Retina (tissue), 1 donor: ENCODE measurements at regions not wholly inside any gene's neighbourhood (a gene's known extent, or its start where the extent isn't known, plus 50 kb on each side); places are given as distances from the start of the nearest gene placed in this dataset.

ENCODE experiments used
- DNase-seq: peaks from one replicate; pipeline ENCODE4 v3.0.0-alpha.2; 2016

GRCh38 chr2:114139542-114139941, 249.7 kb downstream of the ACTR3 start:
- no peak for DNase-seq

DNA sequence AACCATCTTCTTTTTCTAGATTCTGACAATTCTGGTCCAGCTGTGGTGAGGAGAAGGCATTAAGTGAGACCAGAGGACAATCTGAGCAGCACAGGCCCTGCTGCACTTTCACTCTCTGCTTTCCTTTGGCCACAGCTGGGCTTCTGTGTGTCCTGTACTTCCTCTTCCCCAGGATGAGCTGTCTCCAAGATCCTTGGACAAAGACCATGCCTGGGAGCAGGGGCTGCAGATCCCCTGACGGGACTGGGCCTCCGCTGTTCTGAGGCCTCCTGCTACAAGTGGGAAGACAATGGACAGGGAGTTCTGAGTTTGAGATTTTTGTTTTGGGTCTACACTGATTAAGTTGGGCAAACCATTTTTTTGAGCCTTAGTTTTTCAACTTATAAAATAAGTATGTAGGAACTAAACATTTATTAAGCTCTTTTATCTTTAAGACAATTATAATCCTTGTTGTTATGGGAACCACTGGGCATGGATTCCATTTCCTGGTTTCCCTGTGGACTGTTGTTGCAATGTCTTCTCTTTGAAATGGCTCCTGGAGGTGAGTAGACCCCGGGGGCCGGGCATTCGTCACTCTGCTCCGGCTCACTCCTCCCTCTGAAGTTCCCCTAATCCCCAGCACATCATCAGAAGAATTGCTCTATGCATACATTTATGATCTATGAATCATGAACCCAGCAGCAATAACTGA, 266.6 kb downstream of the ACTR3 start:
- no peak for DNase-seq

DNA sequence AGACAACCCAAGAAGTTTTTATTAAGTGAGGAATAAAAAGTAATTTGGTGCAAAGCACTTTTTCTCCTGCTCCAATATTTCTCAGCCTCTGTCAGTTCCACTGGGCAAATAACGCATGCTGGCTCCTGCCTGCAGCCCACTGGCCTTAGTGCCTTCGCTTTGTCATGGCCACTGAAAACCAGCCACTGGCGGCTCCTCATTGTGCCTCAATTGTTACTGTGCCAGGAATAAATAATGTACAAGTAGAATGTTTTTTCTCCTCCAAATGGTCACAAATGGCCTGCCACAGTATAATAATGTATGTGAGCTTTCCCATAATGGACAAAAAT, 267.1 kb downstream of the ACTR3 start:
- no peak for DNase-seq

GRCh38 chr2:114160263-114160981, 270.5 kb downstream of the ACTR3 start:
- DNase-seq: no peak

- no peak for DNase-seq
Measured at GRCh38 chr2:114161371-114161770, 271.5 kb downstream of the ACTR3 start.

DNA sequence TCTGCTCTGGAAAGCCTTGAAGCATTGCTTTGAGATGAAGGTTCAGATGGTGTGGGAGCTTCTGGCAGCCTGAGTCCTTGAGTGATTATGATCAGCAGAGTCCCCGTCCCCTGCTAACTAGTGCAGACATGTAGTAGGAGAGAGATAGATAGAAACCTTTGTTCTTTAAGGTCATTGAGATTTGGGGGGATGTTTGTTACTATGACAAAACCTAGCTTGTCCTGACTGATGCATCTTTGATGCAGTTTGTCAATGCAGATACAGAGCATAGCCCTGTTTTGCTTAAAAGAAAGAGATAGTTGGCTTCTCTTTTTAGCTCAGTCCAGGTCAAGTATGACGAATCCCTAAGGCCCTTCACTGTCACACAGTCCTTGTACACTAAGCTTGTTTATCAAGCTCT, 274.6 kb upstream of the DPP10 start:
- no peak for DNase-seq

DNA sequence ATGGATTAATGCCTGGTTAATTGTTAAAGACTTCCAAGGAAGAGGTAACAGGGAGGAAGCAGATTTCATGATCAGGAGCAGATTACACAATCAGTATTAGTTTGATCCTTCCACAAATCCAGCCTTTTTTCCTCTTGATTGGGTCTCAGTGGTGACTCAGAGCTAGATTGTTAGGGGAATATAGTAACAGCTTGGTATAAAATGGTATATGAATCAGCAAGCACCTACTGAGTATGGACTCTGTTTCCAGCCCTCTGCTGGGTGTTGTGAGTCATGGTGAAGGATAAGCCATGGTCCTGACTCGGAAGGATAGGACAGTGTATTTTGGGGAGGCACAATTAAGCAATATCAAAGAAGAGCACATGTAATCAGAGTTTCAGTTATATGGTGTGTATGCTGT, 272.4 kb upstream of the DPP10 start:
- DNase-seq: no peak

GRCh38 chr2:114175507-114175906, 266.9 kb upstream of the DPP10 start:
- DNase-seq: no peak

DNA sequence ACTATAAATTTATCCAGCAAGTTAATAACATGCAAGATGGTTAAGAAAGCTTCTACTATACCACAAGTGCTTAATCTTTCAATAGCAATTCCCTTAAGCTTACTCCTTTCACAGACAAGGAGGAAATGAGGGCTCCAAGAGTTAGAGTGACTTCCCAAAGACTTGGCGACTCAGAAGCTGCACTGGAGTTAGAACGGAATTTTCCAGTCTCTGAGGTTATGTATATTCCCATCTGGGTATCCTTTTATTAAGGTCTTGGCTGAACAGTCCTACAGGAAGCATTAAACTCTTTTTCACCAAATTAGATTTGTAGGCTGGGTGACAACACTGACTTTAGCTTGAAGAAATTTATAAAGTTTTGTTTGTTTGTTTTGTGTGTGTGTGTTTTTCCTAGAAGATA, 256.9 kb upstream of the DPP10 start:
- no peak for DNase-seq

- no peak for DNase-seq
Measured at GRCh38 chr2:114192362-114192761, 250.1 kb upstream of the DPP10 start.

DNA sequence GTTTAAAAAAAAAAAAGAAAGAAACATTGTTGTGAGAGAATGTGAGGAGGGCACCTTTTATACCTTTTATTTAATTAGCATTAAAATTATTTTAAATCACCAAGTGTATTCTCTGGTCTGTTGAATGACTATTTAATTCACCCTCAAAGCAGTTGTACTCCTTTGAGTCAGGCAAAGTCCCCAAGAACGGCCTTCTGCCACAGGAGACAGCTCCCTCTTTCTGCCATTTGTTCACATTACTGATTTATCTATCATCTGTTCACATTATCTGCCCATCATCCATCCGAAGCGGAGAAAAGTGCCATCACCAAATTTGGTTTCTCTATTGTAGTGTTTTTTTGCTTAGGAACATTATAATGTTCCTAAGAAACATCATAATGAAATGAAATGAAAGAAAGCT, 240.7 kb upstream of the DPP10 start:
- no peak for DNase-seq

GRCh38 chr2:114203679-114204078, 238.8 kb upstream of the DPP10 start:
- no peak for DNase-seq

DNA sequence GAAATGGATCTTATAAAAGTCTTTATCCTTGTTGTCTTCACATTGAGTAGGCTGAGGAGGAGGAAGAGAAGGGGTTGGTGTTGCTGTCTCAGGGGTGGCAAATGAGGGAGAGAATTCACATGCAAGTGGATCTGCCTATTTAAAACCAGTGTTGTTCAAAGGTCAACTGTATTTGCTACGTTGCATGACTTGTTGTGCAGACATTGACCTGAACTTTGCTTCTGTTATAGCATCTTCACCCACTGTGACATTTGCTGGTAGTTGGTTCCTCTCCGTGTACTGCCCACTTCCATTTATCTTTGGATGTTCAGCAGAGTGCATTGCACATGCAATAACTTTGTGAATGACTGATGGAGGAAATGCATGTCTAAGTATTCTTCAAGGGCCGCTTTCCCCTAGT, 228.6 kb upstream of the DPP10 start:
- DNase-seq: no peak

DNA sequence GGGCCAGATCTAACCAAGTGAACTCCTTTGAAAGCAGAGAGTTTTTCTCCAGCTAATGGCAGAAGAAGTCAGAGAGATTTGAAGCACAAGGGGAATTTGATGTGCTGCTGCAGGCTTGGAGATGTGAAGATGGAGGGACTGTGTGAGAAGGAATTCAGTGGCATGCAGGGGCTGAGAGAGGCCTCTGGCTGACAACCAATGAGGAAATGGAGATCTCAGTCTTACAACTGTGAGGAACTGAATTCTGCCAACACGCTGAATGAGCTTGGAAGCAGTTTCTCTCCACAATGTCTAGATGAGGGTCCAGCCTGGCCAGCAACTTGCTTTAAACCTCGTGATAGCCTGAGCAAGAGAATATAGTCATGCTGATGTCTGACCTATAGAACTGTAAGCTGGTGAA, 224.1 kb upstream of the DPP10 start:
- DNase-seq: no peak

DNA sequence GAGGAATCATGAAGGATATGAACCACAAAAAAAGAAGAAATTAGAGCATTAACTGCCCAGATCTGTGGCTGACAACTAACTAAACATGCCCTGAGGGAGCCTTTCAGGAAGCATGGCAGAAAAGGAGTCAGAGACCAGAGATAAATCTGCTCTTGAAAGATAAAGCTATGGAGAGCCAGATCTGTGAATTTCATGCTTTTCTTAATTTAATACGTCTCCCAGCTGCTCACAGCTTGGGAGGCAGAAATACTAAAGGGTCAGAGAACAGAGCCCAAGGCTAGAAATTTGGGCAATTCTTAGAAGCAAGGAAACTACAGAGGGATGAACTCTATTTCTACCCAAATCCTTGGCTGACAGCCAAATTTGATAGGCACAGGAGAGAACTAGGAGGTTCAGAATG, 223.0 kb upstream of the DPP10 start:
- DNase-seq: no peak

DNA sequence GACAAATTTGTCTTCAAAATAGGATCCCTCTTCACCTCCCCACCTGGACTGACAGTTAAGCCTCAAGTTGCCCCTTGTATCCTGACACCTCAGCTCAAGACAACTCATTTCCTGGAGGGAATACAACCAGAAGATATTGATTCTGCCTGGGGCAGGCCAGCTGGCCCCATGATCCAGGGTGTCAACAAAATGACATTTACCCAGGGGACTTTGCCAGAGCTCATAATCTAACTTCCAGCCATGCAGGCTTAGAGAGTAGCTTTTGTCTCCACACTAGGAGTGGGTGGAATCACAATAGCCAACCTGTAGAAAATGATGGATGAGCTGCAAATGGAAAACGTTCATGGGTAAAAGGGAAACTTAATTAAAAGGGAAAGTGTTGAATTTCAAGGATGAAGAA, 220.1 kb upstream of the DPP10 start:
- DNase-seq: peak; percentile 22

GRCh38 chr2:114231921-114232320, 210.5 kb upstream of the DPP10 start:
- DNase-seq: no peak

DNA sequence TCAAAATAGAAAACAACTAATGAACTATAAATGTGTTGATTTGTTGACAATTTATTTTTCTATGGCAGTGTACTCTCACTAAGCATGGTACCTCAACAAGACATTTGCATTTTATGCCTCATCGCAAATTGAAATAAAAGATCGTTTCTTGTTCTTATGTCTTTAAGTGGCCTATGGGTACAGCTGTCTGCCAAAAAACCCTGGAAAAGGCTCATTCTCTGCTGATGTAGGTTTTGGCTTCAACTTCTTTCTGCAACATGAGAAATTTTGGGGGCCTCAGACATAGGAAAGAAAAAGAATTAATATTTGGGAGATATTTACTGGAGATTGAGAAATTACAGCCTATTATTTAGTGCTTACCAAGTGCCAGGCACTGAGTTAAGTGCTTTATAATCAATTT, 205.1 kb upstream of the DPP10 start:
- DNase-seq: no peak

GRCh38 chr2:114238910-114239559, 203.4 kb upstream of the DPP10 start:
- DNase-seq: peak; percentile 14

DNA sequence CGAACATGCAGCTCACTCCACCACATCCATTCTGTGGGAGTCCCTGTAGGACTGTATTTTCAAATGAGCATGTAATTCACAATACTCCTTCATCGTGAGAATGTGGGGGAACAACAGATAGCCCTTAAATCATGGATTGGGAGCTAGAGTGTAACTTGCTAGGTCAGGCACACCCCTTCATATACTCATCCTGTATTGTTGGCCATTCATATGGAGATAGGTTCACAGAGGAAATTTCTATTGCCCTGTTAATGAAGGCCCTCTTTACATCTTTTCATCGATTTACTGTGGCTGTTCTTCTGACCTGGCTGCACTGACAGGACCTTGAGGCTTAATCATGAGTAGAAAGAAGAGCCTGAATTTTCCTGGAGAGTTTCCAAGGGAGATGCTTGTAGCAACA, 193.8 kb upstream of the DPP10 start:
- no peak for DNase-seq

- no peak for DNase-seq
Measured at GRCh38 chr2:114252713-114253112, 189.7 kb upstream of the DPP10 start.

- no peak for DNase-seq
Measured at GRCh38 chr2:114254875-114255274, 187.6 kb upstream of the DPP10 start.

- no peak for DNase-seq
Measured at GRCh38 chr2:114259389-114259788, 183.1 kb upstream of the DPP10 start.

DNA sequence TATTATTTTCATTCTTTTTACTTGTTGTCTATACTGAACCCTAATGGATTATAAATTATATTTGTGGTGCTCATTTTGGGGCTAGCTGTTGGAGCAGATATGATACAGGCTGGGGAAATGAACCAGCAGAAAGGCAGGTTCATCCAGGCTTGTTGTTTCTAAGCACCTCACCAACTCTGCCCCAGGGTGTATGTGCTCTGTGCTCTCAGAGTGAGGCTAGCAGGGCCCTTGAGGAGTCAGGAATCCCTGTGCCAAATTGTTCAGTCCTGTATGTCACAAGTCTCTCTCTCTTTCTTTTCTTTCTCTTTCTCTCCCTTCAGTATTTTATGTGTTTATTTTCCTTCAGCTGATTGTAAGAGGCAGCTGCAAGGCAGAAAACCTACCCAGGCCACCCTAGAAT, 181.1 kb upstream of the DPP10 start:
- DNase-seq: no peak

DNA sequence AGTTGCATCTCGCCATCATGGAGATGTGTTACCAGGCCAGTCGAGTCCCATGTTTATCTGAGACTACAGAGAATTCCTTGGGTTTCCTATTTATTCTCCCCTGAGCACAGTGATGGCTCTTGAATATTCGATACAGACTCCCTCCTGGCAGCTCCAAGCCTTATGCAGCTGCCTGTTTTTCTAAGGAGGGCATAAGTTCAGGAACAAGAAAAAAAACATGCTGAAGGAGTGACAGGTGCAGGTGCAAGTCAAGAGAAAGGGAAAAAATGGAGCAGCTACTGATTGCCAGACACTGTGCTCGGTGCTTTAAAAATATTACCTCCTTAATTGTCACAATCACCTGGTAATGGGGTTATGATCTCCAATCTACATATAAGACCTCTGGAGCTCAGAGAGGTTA, 177.2 kb upstream of the DPP10 start:
- no peak for DNase-seq
